Body of pancreas (tissue), 4 donors: ENCODE measurements at regions not wholly inside any gene's neighbourhood (a gene's known extent, or its start where the extent isn't known, plus 50 kb on each side); places are given as distances from the start of the nearest gene placed in this dataset.

Source experiments
- ATAC-seq: fragments of 150-250 bp; one replicate; pipeline ENCODE4 v1.9.1; 2016
- DNase-seq, 4 donors: peaks; one replicate each; pipeline ENCODE4 v3.0.0-alpha.2; 2019
- H3K27ac ChIP-seq, 4 donors: fragments of 200-600 bp; sonication (generic); 1 replicate in 3 of 4; 2 replicates in 1 of 4; pipeline versions ENCODE4 v1.5.1 to v1.6.1; 2016 to 2019; ENCODE audit warnings: mild to moderate bottlenecking in 1 of 4, mixed read lengths in 1 of 4, moderate library complexity in 1 of 4
- H3K27me3 ChIP-seq, 2 donors: fragments of 200-600 bp; sonication (generic); one replicate each; pipeline ENCODE4 v1.6.0; 2016; ENCODE audit warnings: mild to moderate bottlenecking in 1 of 2
- H3K36me3 ChIP-seq, 2 donors: fragments of 200-600 bp; sonication (generic); replicated peaks in 1 of 2; 2 replicates each; pipeline ENCODE4 v1.5.1; 2016; ENCODE audit warnings: low read depth in 2 of 2; ENCODE audit not compliant: insufficient read depth in 1 of 2
- H3K4me1 ChIP-seq: fragments of 200-600 bp; sonication (generic); one replicate; pipeline ENCODE4 v1.6.0; 2016
- H3K4me3 ChIP-seq, 2 donors: fragments of 200-600 bp; sonication (generic); 1 replicate in 1 of 2; 2 replicates in 1 of 2; pipeline ENCODE4 v1.5.1; 2016 to 2019
- H3K9me3 ChIP-seq, 3 donors: fragments of 200-600 bp; sonication (generic); 1 replicate in 2 of 3; 2 replicates in 1 of 3; pipeline ENCODE4 v1.5.1; 2016
- CTCF ChIP-seq, 7 experiments: fragments of 450-650 bp in 4 of 7; fragments of 200-600 bp in 3 of 7; sonication (generic) in 3 of 7; IDR thresholded peaks; one replicate each; pipeline ENCODE4 v1.5.1; 2016 to 2019; ENCODE audit warnings: antibody characterized with exemption in 7 of 7
- POLR2A ChIP-seq, 3 donors: fragments of 450-650 bp; IDR thresholded peaks; one replicate each; pipeline ENCODE4 v1.6.1; 2016; ENCODE audit warnings: antibody characterized with exemption in 3 of 3, mild to moderate bottlenecking in 2 of 3
- WGBS, 2 donors: methylation state at CpG; one replicate each; pipeline ENCODE4 v1.1.5; 2017; 5-methylcytosine and 5-hydroxymethylcytosine counted together
- intact Hi-C: fragments of 100-400 bp; cut with DNase I; formaldehyde crosslinking; loops from one replicate; pipeline ENCODE4 v1.15.1; 2023

DNA sequence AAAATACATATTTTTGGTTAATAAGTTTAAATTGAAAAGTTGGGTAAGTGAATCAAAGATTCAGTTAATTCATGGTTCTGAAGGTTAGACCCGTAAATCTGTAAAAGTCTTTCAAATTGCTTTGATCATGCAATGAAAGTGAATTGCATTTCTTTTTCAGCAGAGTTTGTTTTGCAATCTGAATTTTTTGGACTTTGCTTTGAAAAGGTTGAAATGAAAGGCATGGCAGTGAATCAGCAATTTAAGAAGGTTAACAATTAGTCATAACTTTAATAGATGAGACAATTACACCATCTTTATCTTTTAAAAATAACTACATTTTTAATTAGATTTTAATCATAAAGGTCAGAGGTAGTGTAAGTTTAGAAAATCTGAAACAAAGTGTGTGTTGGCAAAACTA, 310.9 kb upstream of the KCNJ16 start:
- ATAC-seq (no peak), DNase-seq (no peak)
- H3K27ac ChIP-seq, result no peak overlapping the region
- no peaks in the 10 kb centered on the region for H3K36me3 ChIP-seq
- no peaks in the 10 kb centered on the region for H3K9me3 ChIP-seq
- TF ChIP-seq CTCF (IDR thresholded peaks at IDR 0.05) (no peak), POLR2A (IDR thresholded peaks at IDR 0.05) (no peak)
- H3K4me3 ChIP-seq, result no peak overlapping the region
- H3K27me3 ChIP-seq, result no peaks in the 10 kb centered on the region
- WGBS, 2 donors, result 59 to 76% methylated on average over 1 of the region's 1 CpG
- intact Hi-C loops, result no loop called here
- no peaks in the 10 kb centered on the region for H3K4me1 ChIP-seq

GRCh38 chr17:69769050-69769449, 306.0 kb upstream of the KCNJ16 start:
- ATAC-seq, result no peak
- H3K36me3 ChIP-seq, result no peaks in the 10 kb centered on the region
- H3K9me3 ChIP-seq, result no peaks in the 10 kb centered on the region
- no peak overlapping the region for H3K4me3 ChIP-seq
- H3K4me1 ChIP-seq, result no peaks in the 10 kb centered on the region
- H3K27ac ChIP-seq, result no peak overlapping the region
- no peaks in the 10 kb centered on the region for H3K27me3 ChIP-seq
- TF ChIP-seq POLR2A (IDR thresholded peaks at IDR 0.05) (no peak), CTCF (IDR thresholded peaks at IDR 0.05) (no peak)
- WGBS, 2 donors, result 79 to 89% methylated on average over 4 of the region's 4 CpGs
- no peak for DNase-seq
- intact Hi-C loops, result no loop called here

GRCh38 chr17:69773081-69773480, 301.9 kb upstream of the KCNJ16 start:
- no peak for ATAC-seq
- intact Hi-C loops, result no loop called here
- 76 to 77% methylated on average over 3 of the region's 3 CpGs for WGBS, 2 donors
- no peak for TF ChIP-seq POLR2A (IDR thresholded peaks at IDR 0.05)
- no peak for TF ChIP-seq CTCF (IDR thresholded peaks at IDR 0.05)
- H3K27me3 ChIP-seq, result no peaks in the 10 kb centered on the region
- H3K36me3 ChIP-seq, result no peaks in the 10 kb centered on the region
- no peak overlapping the region for H3K4me3 ChIP-seq
- DNase-seq, result no peak
- no peaks in the 10 kb centered on the region for H3K4me1 ChIP-seq
- no peaks in the 10 kb centered on the region for H3K9me3 ChIP-seq
- H3K27ac ChIP-seq, result no peak overlapping the region

DNA sequence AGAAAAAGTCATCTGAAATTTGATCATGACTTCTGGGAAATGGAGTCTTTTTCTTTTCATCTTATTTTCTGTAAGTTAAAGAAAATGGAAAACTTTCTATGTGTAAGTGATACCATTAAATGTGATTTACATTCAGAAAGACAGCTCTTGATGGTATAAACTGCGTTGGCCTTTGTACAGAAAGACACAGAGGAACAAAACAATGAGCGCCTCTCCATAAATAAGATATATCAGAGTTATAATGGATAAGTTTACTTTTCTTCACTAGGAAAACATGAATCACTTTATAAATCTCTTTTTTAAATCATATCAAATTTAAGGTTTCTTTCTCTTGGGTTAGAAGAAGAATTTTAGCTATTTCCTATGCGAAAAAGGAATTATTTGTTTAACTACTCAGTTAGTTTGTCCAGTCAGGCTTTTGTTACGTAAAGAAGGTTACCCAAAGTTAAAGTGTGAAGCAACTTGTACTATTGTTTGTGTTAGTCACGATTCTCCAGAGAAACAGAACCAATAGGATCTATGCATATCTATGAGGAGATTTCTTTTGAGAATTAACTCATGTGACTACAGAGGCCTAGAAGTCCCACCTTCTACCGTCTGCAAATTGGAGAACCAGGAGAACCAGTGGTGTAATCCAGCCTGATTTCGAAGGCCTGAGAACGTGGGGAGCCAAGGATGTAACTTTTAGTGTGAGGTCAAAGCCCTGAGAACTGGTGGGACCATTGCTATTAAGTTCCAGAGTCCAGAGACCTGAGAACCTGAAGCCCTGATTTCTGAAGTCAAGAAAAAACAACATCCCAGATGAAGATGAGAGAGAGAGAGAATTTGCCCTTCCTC, 295.4 kb upstream of the KCNJ16 start:
- peaks cover 0 to 3% (median 2%) of the 10 kb centered on the region in 3 donors for H3K9me3 ChIP-seq
- intact Hi-C loops, result no loop called here
- no peak overlapping the region for H3K4me3 ChIP-seq
- H3K4me1 ChIP-seq, result no peaks in the 10 kb centered on the region
- no peak overlapping the region for H3K27ac ChIP-seq
- H3K36me3 ChIP-seq, result no peaks in the 10 kb centered on the region
- no peak for ATAC-seq
- TF ChIP-seq POLR2A (IDR thresholded peaks at IDR 0.05) (no peak), CTCF (IDR thresholded peaks at IDR 0.05) (no peak)
- no peaks in the 10 kb centered on the region for H3K27me3 ChIP-seq
- 66 to 76% methylated on average over 8 of the region's 8 CpGs for WGBS, 2 donors
- no peak for DNase-seq

- Histone ChIP-seq H3K36me3 (no peaks in the 10 kb centered on the region), H3K9me3 (peaks cover 0 to 3% (median 2%) of the 10 kb centered on the region in 3 donors), H3K27me3 (no peaks in the 10 kb centered on the region), H3K27ac (no peak overlapping the region), H3K4me1 (no peaks in the 10 kb centered on the region), H3K4me3 (no peak overlapping the region)
- ATAC-seq, result no peak
- TF ChIP-seq POLR2A (IDR thresholded peaks at IDR 0.05) (no peak), CTCF (IDR thresholded peaks at IDR 0.05) (no peak)
- 74 to 80% methylated on average over 3 of the region's 3 CpGs for WGBS, 2 donors
- intact Hi-C loops, result no loop called here
- no peak for DNase-seq
Observed at GRCh38 chr17:69783865-69784264, 291.2 kb upstream of the KCNJ16 start.
